NB4 (cell line): ENCODE measurements at regions not wholly inside any gene's neighbourhood (a gene's known extent, or its start where the extent isn't known, plus 50 kb on each side); places are given as distances from the start of the nearest gene placed in this dataset.
"Not testable (repeated sequence)": the region's sequence is repeated elsewhere in the genome, so short reads cannot be mapped to it uniquely, and the experiment has no call there.

Experiments used
- DNase-seq: peaks from one replicate; pipeline ENCODE4 v3.0.0; 2010; ENCODE audit warnings: low read depth
- H3K4me3 ChIP-seq: one replicate; pipeline ENCODE4 v1.5.1; 2011; ENCODE audit warnings: mild to moderate bottlenecking, low read depth, low read length, moderate library complexity
- CTCF ChIP-seq: IDR thresholded peaks from one replicate; pipeline ENCODE4 v1.5.1; 2012; ENCODE audit warnings: low read depth, low read length
- MAX ChIP-seq: IDR thresholded peaks from 2 replicates; pipeline ENCODE4 v1.6.1; 2011; ENCODE audit warnings: low read depth, low read length
- MYC ChIP-seq: IDR thresholded peaks from 2 replicates; pipeline ENCODE4 v1.6.1; 2011; ENCODE audit warnings: low read depth, low read length
- POLR2A ChIP-seq: IDR thresholded peaks from 2 replicates; pipeline ENCODE4 v1.6.1; 2011; ENCODE audit warnings: mild to moderate bottlenecking; ENCODE audit not compliant: insufficient read length; ENCODE audit errors: extremely low read depth

- no peak overlapping the region for H3K4me3 ChIP-seq
- DNase-seq = no peak
- TF ChIP-seq MAX = no peak
- TF ChIP-seq MYC = no peak
- TF ChIP-seq POLR2A = no peak
- no peak for TF ChIP-seq CTCF
These were observed 235.8 kb downstream of the YTHDC2 start for GRCh38 chr5:113749334-113749733.

DNA sequence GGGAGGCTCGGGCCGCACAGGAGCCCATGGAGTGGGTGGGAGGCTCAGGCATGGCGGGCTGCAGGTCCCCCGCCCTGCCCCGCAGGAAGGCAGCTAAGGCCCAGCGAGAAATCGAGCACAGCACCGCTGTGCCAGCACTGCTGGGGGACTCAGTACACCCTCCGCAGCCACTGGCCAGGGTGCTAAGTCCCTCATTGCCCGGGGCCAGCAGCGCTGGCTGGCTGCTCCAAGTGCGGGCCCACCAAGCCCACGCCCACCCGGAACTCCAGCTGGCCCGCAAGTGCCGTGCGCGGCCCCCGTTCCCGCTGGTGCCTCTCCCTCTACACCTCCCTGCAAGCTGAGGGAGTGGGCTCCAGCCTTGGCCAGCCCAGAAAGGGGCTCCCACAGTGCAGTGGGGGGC, 239.7 kb downstream of the YTHDC2 start:
- not testable (repeated sequence) for DNase-seq

DNA sequence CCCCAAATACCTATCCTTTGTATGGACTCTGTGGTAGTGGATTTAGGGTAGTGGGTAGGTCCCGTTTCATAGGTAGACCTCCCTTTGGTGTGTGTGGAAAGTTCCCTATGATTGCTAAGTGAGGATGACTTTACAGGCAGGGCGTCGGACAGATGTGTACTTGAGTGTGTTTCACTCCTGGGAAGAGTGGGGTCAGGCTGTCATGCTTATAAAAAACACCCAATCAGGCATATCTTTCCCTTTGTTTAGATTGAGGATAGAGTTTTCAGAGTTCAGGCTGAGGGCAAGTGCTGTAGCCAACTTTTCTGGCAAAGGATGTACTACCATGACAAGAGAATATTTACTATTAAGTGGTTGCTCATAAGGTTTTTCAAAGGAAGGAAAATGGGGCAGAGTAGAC, 242.0 kb downstream of the YTHDC2 start:
- DNase-seq = no peak
- H3K4me3 ChIP-seq = no peak overlapping the region
- TF ChIP-seq MYC = no peak

More for the DNA sequence above, 239.7 kb downstream of the YTHDC2 start:
- H3K4me3 ChIP-seq = not testable (repeated sequence)

DNA sequence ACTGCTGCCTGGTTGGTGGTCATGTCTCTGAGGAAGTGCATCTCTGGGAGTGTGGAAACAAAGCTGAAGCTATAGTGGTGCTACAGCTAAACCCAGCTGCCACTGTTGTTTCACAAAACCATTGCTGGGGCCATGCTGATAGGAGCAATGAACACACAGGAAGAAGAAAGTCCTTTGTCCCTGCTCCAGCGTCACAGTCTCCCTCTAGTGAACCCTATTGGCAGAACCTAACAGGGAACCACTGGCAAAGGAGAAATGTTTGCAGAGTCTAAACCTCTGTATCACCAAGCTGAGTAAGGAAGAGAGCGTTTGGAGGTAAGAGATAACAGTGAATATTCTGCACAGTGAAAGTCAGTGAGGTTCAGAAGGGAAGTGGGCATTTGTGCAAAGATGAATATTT, 244.0 kb downstream of the YTHDC2 start:
- DNase-seq = no peak
- TF ChIP-seq MYC = no peak
- no peak for TF ChIP-seq POLR2A
- TF ChIP-seq MAX = no peak
- no peak for TF ChIP-seq CTCF

GRCh38 chr5:113759505-113759904, 246.0 kb downstream of the YTHDC2 start:
- TF ChIP-seq MAX (no peak), CTCF (no peak), POLR2A (no peak), MYC (no peak)
- DNase-seq = no peak
- H3K4me3 ChIP-seq = no peak overlapping the region

More for the DNA sequence above, 244.0 kb downstream of the YTHDC2 start:
- H3K4me3 ChIP-seq = no peak overlapping the region

DNA sequence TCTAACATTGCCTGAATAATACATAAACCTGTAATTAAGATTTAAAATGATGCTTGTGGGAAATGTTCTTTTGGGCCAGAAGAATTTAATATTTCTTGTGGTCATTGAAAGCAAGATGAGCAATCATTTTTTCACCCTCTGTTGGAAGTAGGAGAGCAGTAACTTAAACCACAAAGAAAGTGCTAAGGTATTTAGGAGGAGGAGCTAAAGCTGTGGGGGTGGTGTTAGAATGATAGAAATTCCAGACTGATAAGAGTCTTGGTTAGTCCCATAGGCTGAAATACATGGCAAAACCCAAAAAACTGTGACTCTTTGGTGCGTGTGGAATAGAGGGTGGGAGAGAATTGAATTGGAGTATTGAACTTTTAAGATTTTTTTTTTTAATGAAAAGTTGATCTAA, 247.0 kb downstream of the YTHDC2 start:
- no peak overlapping the region for H3K4me3 ChIP-seq
- DNase-seq = no peak
- no peak for TF ChIP-seq MAX
- TF ChIP-seq POLR2A = no peak
- no peak for TF ChIP-seq CTCF
- no peak for TF ChIP-seq MYC

GRCh38 chr5:113761594-113761993, 248.1 kb downstream of the YTHDC2 start:
- no peak for DNase-seq
- no peak overlapping the region for H3K4me3 ChIP-seq
- no peak for TF ChIP-seq POLR2A
- no peak for TF ChIP-seq CTCF
- no peak for TF ChIP-seq MAX
- no peak for TF ChIP-seq MYC
